ENCODE measurements at regions not wholly inside any gene's neighbourhood (a gene's known extent, or its start where the extent isn't known, plus 50 kb on each side); places are given as distances from the start of the nearest gene placed in this dataset.
"Not testable (repeated sequence)": the region's sequence is repeated elsewhere in the genome, so short reads cannot be mapped to it uniquely, and the experiment has no call there.

DNA sequence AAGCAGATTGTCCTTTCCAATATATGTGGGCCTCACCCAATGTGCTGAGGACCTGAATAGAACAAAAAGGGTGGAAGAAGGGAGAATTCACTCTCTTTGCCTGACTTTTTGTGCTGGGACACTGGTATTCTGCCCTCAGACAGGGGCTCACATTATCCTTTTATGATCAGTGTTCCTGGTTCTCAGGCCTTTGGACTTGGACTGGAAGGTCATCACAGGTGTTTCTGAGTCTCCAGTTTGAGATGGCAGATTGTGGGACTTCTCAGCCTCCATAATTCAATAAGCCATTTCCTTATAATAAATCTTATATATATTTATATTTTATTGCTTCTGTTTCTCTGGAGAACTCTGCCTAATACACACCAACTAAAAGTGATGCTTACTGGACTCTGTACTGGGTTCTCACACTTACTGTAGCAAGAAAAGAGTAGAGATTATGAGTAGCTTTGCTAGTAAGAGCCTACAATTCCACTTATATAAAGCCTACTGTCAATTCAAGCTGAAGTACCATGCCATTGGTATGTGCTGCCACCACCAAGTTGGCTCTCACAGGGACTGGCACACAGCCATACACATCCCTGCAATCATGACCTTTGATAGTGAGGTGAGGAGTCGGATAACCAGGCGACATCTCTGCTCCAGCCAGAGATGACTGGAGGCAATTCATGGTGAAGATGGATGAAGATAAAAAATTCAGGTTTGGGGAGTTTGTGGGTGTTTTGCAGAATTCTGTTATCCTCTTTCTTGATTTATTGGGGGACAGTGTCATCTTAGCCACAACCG is 130.7 kb upstream of the NR3C1 start:
- DNase-seq (ENCODE audit: low read depth, low spot score) = no peak

DNA sequence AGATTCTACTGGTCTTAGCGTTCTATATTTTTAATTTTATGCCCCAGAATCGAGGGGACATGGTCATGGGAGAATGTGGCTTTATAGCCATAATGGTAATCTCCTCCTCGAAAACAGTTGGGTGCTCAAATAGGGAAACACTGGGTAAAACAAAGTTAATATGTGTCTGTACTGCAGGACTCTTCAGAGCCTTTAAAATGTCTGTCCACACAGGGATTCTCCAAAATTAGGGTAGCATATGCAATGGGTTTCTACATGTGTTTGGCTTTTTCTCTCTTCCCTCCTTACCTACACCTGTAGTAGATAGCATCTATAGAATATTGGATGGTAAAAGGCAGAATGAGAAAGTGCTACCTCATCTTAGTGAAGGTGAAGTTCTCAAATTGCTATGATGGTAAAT is 130.0 kb upstream of the NR3C1 start:
- DNase-seq (ENCODE audit: low read depth, low spot score) = no peak

DNA sequence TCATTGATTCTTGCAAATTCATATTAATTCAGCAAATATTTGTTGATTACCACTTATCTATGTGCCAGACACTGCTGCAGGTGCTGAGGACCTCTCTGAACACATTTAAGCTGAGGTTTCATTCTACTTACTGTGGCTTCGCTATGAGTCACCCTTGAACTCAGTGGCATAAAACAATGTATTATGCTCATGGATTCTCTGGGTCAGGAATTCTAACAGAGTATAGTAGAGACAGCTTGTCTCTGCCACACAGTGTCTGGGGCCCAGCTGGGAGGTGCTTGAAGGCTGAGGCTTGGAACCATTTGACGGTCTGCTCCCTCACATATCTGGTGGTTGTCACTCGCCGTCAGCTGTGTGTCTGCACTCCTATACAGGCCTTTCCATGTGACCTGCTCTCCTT is 124.3 kb upstream of the NR3C1 start:
- no peak for DNase-seq (ENCODE audit: low read depth, low spot score)

DNA sequence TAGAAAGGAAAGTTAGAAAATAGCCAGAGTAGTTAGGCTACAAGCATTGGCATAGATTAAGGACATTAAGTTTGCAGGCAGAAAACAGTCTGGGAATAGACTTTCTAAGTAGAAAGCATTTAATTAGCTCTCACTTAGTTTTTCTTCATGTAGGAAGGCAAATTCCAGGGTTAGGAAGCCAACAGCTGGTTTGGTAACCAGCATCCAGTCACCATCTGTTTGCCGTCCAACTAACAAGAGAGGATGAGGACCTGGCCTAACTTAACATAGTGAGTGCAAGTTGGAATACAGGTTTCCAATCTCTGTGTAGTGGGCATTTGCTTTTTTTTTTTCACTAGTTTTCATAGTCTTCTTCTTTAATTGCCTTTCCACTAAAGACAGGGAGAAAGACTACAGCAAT is 121.7 kb upstream of the NR3C1 start:
- no peak for DNase-seq (ENCODE audit: low read depth, low spot score)

DNA sequence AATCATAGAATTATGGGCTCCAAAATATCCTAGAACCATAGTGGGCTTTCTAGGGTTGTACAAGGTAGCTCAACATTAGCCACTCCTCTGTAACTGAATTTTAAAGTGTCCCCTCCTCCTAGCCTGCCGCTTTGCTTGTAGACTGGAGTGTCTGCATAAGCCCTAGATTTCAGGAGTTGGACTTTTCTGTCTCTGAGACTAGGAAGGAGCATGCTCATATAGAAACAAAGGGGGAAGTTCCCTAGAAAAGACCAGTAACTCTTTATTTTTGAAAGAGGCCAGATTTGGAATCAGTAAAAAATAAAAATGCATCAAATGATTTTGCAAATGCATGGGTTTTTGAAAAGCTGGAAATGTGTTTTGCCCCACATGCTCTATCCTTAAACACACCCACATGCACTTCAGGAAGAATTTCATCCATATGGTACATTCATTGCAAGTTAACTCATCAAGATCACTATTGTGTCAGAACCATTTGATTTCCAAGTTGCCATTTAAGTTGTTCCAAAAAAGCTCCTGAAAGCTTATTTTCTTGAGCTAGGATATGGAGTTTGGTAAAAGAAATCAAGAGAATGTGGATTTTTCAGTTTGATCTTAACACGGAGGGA is 121.0 kb upstream of the NR3C1 start:
- no peak for DNase-seq (ENCODE audit: low read depth, low spot score)

DNA sequence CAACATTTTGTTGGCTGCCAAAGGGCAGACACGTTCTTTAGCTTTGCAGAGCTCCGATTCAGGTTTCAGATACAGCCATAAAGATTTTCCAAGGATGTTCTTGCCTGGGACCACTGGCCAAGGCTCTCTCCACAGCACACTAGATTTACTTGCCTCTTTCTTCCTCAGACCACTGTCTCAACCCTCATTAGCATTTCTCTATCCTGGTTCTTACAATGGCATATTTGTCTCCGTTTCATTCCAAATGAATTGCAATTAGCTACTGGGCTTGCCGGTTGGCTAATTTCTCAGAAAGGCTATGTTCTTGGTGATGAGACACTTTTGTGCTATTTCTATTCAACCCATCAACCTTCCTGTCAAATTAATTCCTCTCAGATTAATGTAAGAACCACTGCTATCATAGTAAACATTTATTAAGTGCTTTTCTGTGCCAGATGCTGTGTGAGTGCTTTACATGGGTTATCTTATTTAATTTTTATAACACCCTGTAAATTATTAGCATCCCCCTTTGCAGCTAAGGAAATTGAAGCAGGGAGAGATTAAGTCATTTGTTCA is 118.4 kb upstream of the NR3C1 start:
- no peak for DNase-seq (ENCODE audit: low read depth, low spot score)

DNA sequence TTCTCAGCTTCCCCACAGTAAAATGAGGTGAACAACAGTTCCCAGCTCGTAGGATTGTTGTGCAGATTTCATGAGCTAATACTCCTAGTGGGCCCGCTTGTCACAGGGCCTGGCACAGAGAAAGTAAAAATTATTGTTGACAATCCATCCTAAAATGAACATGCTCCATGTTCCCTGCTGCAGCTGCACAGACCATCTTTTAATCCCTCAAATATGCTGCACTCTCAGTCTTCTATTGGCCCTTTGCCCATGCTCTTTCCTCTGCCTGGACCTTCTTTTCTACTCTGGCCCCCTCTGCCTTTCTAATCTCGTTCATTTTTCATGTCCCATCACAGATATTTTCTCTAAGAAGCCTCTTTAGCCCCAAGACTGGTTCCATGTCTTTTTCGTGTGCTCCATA is 117.7 kb upstream of the NR3C1 start:
- no peak for DNase-seq (ENCODE audit: low read depth, low spot score)

DNA sequence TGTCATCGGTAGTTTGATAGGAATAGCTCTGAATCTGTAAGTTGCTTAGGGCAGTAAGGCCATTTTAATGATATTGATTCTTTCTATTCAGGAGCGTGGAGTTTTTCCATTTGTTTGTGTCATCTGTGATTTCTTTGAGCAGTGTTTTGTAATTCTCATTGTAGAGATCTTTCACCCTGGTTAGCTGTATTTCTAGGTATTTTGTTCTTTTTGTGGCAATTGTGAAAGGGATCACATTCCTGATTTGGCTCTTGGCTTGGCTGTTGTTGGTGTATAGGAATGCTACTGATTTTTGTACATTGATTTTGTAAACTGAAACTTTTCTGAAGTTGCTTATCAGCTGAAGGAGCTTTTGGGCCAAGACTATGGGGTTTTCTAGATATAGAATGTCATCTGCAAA is 115.7 kb upstream of the NR3C1 start:
- DNase-seq (ENCODE audit: low read depth, low spot score) = not testable (repeated sequence)

DNA sequence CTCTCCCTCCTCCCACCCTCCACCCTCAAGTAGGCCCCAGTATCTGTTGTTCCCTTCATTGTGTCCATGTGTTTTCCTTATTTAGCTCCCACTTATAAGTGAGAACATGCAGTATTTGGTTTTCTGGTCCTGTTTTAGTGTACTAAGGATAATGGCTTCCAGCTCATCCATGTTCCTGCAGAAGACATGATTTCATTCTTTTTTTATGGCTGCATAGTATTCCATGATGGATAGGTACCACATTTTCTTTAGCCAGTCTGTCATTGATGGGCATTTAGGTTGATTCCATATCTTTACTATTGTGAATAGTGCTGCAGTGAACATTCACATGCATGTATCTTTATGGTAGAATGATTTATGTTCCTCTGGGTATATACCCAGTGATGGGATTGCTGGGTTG is 114.3 kb upstream of the NR3C1 start:
- DNase-seq (ENCODE audit: low read depth, low spot score) = not testable (repeated sequence)

DNA sequence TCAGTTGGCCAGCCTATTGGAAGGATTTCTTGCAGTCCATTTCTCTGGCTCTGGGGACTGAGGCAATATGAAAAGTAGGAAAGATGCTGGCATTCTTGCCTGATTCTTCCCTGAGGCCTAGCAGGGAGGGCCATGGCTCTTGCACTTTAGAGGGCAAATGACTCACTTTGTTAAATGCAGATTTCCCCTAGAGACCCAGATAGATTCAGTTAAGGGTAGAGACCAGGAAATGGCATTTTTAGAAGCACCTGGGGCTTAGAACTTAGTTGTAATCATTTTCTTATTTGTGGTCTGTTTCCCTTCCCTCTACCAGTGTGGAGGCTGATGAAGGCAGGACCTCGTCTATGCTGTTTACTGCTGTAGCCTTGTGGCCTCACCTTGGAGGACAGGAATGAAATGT is 112.8 kb upstream of the NR3C1 start:
- no peak for DNase-seq (ENCODE audit: low read depth, low spot score)

DNA sequence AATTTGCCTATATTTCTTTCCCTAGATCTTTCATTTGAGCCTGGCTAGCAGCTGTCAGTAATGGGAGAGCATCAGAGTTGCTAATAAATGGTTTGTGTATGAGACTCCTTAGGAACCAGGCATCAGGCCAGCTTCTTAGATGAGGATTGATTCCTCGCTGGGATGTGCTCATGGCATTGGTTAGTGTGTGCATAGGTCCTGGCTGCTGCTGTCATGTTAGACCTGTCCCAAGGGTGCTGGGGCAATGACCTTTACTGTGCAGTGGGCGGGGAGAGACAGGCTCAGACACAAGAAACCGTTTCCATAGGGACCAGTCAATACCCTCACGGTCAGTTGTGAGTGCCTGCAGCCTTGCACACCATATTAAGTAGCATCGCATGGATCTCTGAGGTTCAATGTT is 112.3 kb upstream of the NR3C1 start:
- DNase-seq (ENCODE audit: low read depth, low spot score) = no peak

DNA sequence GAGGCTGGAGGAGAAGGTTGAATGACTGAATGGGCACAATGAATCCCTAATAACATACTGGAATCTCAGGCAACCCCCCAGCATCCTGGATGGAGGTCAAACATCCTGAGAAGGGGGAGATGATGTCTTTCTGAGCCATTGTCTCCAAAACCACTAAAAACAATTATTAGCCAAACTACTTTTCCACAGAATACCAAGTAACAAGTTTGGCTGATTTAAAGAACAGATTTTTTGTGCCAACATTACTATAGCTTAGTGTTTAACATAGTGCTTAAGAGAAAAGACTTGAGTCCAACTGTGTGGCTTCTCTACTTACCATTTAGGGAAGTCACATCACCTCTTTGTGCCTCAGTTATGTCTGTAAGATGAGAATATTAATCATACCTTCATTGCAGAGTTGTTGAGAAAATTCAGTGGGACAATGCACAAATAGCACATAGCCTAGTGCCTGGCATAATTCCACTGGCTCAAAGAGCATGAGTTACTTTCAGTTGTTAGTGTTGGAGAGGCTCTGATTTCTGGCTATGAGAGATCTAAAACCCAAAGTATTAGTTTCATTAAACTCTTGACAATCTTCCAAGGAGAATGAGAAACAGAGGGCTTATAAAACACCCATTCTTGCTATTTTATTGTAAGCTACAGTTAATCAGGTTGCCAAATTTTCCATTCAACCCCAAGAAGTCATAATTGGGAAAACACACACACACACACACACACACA is 111.3 kb upstream of the NR3C1 start:
- DNase-seq (ENCODE audit: low read depth, low spot score) = no peak

DNA sequence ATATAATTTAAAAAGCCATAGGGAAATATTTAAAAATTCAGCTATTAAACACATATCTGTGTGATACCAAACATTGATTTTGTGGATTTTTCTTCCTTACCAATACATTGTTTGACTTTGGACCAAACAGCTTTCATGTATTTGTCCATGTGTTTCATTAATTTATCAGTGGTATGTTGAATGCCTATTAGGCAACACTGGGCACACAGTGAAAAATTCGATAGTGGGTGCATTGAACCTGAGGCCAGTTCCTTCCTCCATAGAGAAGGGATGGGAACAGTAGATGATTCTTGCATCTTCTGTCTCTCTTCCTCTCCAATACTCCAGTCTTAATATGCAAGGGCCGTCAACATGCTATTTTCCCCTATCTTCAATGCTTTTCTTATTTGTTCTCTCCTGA is 110.2 kb upstream of the NR3C1 start:
- no peak for DNase-seq (ENCODE audit: low read depth, low spot score)

DNA sequence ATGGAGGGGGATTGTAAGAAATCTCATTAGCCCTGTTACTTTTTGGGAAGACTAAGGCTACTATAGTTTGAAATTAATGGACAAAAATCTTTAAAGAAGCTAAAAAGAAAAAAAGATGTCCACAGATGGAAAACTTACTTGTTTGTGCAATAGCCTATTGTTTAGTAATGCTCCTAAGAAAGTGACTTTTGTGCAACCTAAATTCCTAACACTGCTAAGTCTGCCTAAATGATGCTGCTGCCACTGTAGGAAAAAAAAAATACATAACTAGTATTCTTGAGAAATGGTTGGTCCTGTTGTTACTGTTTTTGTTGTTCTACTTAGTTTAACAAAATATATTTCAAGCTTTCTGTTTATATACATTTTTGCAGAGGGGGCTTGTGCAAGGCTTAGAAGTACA is 108.2 kb upstream of the NR3C1 start:
- DNase-seq (ENCODE audit: low read depth, low spot score) = no peak

DNA sequence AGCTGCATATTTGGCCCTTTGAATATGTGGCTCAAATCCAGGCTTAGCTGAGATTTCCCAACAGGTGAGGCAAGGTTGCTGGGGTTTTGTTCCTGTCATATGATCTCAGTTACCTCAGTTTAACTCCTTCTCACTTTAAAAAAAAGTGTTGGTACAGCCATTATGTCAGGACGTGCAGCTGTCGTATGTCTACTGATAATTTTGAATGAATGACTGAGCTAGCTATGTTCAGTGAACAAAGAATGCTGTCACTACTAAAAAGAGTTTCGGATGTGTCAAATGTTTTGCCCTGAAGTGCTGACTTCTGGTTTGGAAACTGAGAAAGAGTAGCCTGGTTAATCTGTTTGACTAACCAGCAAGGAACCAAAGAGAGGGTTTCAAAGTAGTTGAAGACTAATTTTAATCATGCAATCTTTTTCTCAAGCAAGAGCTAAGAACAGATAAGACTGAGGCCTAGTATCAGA is 106.3 kb upstream of the NR3C1 start:
- no peak for DNase-seq (ENCODE audit: low read depth, low spot score)

DNA sequence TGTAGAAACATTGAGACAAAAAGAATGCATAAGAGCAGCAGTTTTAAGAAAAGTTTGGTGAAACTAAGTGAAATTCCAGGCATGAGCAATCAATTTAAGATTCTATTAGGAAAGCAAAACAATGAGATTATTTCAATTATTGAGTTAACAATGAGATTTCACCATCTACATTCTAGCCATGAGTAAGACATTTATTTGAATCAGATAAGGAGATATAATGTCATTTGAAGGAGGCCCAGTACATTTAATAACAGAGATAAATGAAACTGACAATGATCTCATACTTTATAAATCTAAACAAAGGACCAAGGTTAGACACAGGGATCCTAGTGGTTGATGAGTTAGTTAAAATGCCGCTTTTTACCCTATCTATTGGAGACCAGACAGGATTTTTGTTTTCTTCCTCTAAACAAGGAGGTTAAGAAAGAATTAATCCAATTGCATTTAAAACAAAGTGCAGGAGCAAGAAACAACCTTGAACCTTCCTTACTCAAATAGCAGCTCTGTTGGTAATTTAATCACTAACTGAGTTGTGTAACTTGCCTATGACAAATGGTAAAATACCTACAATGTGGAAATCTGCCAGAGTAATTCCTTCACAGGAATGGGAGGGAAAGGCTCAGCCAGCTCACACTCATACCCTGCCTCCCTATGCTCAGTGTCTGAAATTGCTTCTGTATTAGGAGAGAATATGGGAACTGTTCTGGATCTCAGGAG is 103.5 kb upstream of the NR3C1 start:
- no peak for DNase-seq (ENCODE audit: low read depth, low spot score)

DNA sequence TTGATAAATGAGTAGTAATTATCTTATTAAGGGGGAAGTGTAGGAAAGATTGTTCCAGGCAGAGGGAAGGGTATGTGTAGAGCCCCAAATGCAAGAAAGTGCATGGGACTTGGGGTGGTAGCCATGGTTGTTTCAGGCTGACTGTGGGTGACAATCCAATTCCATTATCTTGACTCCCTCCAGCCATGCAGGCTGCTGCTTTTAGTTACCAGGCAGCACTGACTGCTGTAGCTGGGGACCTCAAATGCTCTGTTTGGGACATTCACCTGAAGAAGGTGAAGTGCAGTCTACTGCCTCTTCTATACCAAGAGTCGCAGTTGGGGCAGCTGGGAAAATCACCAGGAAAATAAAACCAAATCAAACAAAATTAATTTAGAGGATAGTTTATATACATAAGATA is 102.4 kb upstream of the NR3C1 start:
- no peak for DNase-seq (ENCODE audit: low read depth, low spot score)

DNA sequence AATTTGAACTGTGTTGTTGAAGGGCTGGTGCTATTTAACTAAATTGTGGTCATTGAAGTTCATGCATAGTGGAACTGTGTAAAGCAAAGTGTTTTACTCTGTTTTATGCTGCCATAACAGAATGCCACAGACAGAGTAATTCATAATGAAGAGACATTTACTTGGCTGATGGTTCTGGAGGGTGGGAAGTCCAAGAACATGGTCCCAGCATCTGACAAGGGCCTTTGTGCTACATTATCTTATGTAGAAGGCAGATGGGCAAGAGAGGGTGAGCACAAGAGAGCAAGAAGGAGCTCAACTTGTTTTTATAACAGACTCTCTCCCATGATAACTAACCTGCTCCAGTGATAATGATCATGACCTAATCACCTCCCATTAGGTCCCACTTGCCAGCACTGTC is 101.9 kb upstream of the NR3C1 start:
- no peak for DNase-seq (ENCODE audit: low read depth, low spot score)

DNA sequence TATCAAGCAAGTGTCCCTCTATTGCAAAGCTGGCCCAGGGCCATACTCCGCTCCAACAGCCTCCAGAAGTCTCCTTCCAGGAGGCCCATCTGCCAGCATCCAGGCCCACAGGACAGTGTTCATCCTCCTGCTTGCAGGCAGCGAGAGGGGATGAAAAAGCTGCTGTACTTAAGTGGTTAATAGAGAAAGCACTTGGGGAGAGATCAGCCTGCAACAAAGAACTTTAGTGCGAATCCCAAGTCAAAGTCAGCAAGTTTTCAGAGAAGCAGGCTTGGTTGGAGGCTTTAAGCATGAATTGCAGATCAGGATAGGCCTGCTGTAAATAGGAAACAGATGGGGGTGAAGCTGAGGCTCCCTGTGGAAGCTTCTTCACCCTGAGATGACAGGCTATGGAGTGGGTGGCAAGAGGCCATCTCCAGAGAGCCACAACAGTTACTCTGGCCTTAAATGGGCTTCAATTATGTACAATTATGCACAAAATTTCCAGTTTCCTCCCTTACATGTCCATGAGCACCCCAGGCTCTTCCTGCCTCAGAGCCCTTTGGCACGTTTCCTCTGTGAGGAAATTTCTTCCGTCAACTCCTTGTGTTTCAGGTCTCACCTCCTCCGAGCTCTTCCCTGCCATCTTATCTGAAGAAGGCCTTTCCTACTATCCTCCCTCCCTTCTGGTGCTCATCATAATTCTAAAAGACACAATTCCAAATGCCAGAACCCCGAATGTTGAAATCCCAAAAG is 98.0 kb upstream of the NR3C1 start:
- DNase-seq (ENCODE audit: low read depth, low spot score) = no peak

DNA sequence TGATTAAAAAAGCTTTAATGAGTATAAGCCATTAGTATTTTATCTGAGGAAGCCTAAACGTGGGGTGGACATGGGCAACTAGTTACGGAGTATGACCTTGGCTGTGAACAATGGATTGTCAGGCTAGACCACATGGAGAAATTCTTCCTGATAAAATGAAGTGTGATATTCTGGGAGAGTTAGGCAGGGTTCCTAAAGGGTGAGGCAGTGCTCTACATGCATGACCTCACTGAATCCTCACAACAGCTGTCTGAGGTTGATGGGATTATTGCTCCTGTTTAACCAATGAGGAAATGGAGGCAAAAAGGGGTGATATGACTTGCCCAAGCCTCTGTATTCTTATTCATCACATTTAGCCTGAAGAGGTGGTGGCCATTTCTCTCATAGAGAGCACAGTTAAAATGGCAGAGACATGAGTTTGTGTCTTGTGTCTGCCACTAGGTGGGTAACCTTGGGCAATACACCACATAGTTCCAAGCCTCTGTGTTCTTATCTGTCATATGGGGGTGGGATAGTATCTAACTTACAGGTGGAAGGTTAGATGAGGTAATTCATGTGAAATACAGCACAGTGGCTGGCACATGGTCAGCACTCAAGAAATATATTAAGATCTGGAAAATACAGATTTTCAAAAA is 96.1 kb upstream of the NR3C1 start:
- DNase-seq (ENCODE audit: low read depth, low spot score) = no peak

DNA sequence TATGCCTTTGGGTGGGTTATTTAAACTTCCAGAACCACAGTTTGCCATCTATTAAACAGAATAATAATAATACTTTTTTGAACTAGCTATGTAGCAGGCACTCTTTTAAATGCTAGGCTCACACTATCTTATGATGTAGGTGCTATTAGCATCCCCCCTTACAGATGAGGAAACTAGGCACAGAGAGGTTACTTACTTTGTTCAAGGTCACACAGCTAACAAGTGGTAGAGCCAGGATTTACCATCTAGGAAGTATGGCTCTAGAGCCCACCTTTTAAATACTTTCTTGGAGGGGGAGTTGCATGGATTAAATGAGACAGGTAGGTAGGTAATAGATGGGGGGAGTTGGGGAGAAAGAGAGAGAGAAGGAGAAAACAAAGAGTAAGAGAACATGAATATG is 95.3 kb upstream of the NR3C1 start:
- DNase-seq (ENCODE audit: low read depth, low spot score) = no peak

Data from smooth muscle cell of the brain vasculature (primary cell).